ENCODE measurements at regions not wholly inside any gene's neighbourhood (a gene's known extent, or its start where the extent isn't known, plus 50 kb on each side); places are given as distances from the start of the nearest gene placed in this dataset.

DNA sequence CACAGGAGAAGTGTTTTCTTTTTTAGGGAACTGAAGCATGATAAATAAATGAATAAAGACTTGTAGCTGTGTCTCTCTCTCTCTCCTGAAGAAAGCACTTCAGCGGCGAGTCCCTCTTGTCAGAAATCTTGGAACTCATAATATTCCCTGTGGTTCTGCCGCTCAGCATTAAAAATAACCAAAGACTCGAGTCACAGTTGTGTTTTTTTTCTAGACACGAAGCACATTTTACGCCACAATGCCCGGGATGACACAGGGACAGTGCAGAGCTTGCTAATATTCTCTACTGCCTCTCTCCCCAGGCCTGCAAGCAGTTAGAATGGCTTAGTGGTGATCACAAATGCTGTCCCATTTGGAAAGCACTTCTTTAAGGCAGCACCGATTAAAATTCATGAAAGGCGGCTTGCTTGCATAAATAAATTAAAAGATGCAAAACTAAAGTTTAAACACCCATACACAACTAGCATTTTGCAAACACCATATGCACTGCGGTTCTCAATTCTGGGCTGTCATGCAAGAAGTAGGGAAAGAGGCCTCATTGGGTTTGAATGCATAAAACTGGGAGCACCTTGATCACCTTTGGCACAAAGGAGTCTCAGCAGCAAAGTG, 597.4 kb downstream of the SOX6 start:
- TF ChIP-seq POLR2AphosphoS5 (IDR thresholded peaks at IDR 0.05; ENCODE audit: low read depth, low read length) (no peak), TAF1 (IDR thresholded peaks at IDR 0.05; ENCODE audit: borderline replicate concordance, insufficient read depth, low read length) (no peak), SIN3A (IDR thresholded peaks at IDR 0.05; ENCODE audit: borderline replicate concordance, insufficient read depth, low read length) (no peak), FOXP2 (optimal IDR thresholded peaks at IDR 0.05; ENCODE audit: borderline replicate concordance, extremely low read depth, extremely low read length, insufficient read depth) (no peak)
- TF ChIP-seq, protein P1, sequence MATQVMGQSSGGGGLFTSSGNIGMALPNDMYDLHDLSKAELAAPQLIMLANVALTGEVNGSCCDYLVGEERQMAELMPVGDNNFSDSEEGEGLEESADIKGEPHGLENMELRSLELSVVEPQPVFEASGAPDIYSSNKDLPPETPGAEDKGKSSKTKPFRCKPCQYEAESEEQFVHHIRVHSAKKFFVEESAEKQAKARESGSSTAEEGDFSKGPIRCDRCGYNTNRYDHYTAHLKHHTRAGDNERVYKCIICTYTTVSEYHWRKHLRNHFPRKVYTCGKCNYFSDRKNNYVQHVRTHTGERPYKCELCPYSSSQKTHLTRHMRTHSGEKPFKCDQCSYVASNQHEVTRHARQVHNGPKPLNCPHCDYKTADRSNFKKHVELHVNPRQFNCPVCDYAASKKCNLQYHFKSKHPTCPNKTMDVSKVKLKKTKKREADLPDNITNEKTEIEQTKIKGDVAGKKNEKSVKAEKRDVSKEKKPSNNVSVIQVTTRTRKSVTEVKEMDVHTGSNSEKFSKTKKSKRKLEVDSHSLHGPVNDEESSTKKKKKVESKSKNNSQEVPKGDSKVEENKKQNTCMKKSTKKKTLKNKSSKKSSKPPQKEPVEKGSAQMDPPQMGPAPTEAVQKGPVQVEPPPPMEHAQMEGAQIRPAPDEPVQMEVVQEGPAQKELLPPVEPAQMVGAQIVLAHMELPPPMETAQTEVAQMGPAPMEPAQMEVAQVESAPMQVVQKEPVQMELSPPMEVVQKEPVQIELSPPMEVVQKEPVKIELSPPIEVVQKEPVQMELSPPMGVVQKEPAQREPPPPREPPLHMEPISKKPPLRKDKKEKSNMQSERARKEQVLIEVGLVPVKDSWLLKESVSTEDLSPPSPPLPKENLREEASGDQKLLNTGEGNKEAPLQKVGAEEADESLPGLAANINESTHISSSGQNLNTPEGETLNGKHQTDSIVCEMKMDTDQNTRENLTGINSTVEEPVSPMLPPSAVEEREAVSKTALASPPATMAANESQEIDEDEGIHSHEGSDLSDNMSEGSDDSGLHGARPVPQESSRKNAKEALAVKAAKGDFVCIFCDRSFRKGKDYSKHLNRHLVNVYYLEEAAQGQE (IDR thresholded peaks at IDR 0.05; ENCODE audit: insufficient read depth in 1 of 2, low read depth in 2 of 2, low read length in 2 of 2) = no peak
